Neural cell (in vitro differentiated cells): ENCODE measurements at regions not wholly inside any gene's neighbourhood (a gene's known extent, or its start where the extent isn't known, plus 50 kb on each side); places are given as distances from the start of the nearest gene placed in this dataset.

Experiments
- H2AFZ ChIP-seq: fragments of 200-600, 300-800 bp; sonication (generic), shearing (Covaris generic); 2 replicates; pipeline ENCODE4 v1.6.0; 2014; ENCODE audit warnings: low read depth, mild to moderate bottlenecking, antibody characterized with exemption, low read length, moderate library complexity
- H3F3A ChIP-seq: fragments of 200-600 bp; shearing (Covaris generic); 2 replicates; pipeline ENCODE4 v1.6.1; 2016; ENCODE audit warnings: mild to moderate bottlenecking, moderate library complexity, mixed read lengths, antibody characterized with exemption, low read length; ENCODE audit not compliant: insufficient read depth, poor library complexity, severe bottlenecking
- H3K27ac ChIP-seq: fragments of 200-600, 300-800 bp; sonication (generic), shearing (Covaris generic); 2 replicates; pipeline ENCODE4 v1.5.1; 2014; ENCODE audit warnings: mild to moderate bottlenecking, low read length, moderate library complexity
- H3K27me3 ChIP-seq: fragments of 300-800, 200-600 bp; sonication (generic), shearing (Covaris generic); 2 replicates; pipeline ENCODE4 v1.6.0; 2014; ENCODE audit warnings: mild to moderate bottlenecking, low read depth, low read length, moderate library complexity; ENCODE audit not compliant: insufficient read depth
- H3K36me3 ChIP-seq: fragments of 300-800, 200-600 bp; sonication (generic), shearing (Covaris generic); 2 replicates; pipeline ENCODE4 v1.5.1; 2014; ENCODE audit warnings: mild to moderate bottlenecking, antibody characterized with exemption, low read length, moderate library complexity; ENCODE audit not compliant: insufficient read depth
- H3K4me2 ChIP-seq: fragments of 300-800, 200-600 bp; sonication (generic), shearing (Covaris generic); 2 replicates; pipeline ENCODE4 v1.6.0; 2014; ENCODE audit warnings: mild to moderate bottlenecking, low read length
- H3K4me3 ChIP-seq: fragments of 300-800, 200-600 bp; sonication (generic), shearing (Covaris generic); 2 replicates; pipeline ENCODE4 v1.5.1; 2014; ENCODE audit warnings: mild to moderate bottlenecking, low read length, moderate library complexity
- H3K79me2 ChIP-seq: fragments of 200-600 bp; shearing (Covaris generic); replicated peaks from 2 replicates; pipeline ENCODE4 v1.6.0; 2014; ENCODE audit warnings: mild to moderate bottlenecking, low read length, moderate library complexity; ENCODE audit not compliant: insufficient read depth
- H3K9ac ChIP-seq: fragments of 300-800, 200-600 bp; sonication (generic), shearing (Covaris generic); 2 replicates; pipeline ENCODE4 v1.6.1; 2016; ENCODE audit warnings: mild to moderate bottlenecking, low read length, mixed read lengths
- H3K9me2 ChIP-seq: fragments of 200-600 bp; shearing (Covaris generic); 2 replicates; pipeline ENCODE4 v1.6.1; 2016; ENCODE audit warnings: mild to moderate bottlenecking, low read length, mixed read lengths; ENCODE audit not compliant: insufficient read depth
- H3K9me3 ChIP-seq: fragments of 200-600, 300-800 bp; sonication (generic), shearing (Covaris generic); 2 replicates; pipeline ENCODE4 v1.6.1; 2016; ENCODE audit warnings: mild to moderate bottlenecking, mixed run types, low read length, moderate library complexity, mixed read lengths
- H4K20me1 ChIP-seq: fragments of 200-600 bp; shearing (Covaris generic); 2 replicates; pipeline ENCODE4 v1.6.1; 2016; ENCODE audit warnings: mild to moderate bottlenecking, mixed run types; ENCODE audit not compliant: insufficient read depth
- CTCF ChIP-seq: fragments of 450-650 bp; IDR thresholded peaks from 2 replicates; pipeline ENCODE4 v1.5.1; 2014; ENCODE audit warnings: antibody characterized with exemption, mild to moderate bottlenecking, moderate library complexity; ENCODE audit not compliant: poor library complexity, severe bottlenecking
- EP300 ChIP-seq: fragments of 450-650 bp; conservative IDR thresholded peaks from 2 replicates; pipeline ENCODE4 v1.6.1; 2014; ENCODE audit warnings: antibody characterized with exemption, mild to moderate bottlenecking, moderate library complexity; ENCODE audit not compliant: poor library complexity, severe bottlenecking
- EZH2 ChIP-seq: fragments of 200-600, 300-800 bp; shearing (Covaris generic), sonication (generic); IDR thresholded peaks from 2 replicates; pipeline ENCODE4 v1.6.1; 2014; ENCODE audit warnings: antibody characterized with exemption, low read length, borderline replicate concordance, mild to moderate bottlenecking; ENCODE audit not compliant: insufficient read depth, poor library complexity, severe bottlenecking
- MXI1 ChIP-seq: fragments of 450-650 bp; conservative IDR thresholded peaks from 2 replicates; pipeline ENCODE4 v1.6.1; 2014; ENCODE audit warnings: antibody characterized with exemption, mild to moderate bottlenecking; ENCODE audit not compliant: poor library complexity, severe bottlenecking
- POLR2AphosphoS5 ChIP-seq: IDR thresholded peaks from 2 replicates; pipeline ENCODE4 v1.6.1; 2012
- RAD21 ChIP-seq: fragments of 450-650 bp; conservative IDR thresholded peaks from 2 replicates; pipeline ENCODE4 v1.6.1; 2014; ENCODE audit warnings: antibody characterized with exemption, mild to moderate bottlenecking, moderate library complexity
- REST ChIP-seq: IDR thresholded peaks from 2 replicates; pipeline ENCODE4 v1.6.1; 2012; ENCODE audit warnings: borderline replicate concordance
- SMC3 ChIP-seq: fragments of 450-650 bp; conservative IDR thresholded peaks from 2 replicates; pipeline ENCODE4 v1.6.1; 2014; ENCODE audit warnings: antibody characterized with exemption, mild to moderate bottlenecking, moderate library complexity; ENCODE audit not compliant: poor library complexity
- TAF1 ChIP-seq: IDR thresholded peaks from 2 replicates; pipeline ENCODE4 v1.6.1; 2012; ENCODE audit warnings: low read depth

- no peak overlapping the region for H2AFZ ChIP-seq
- H3K4me3 ChIP-seq = no peak overlapping the region
- H3K9me3 ChIP-seq = peaks cover 3% of the 10 kb centered on the region
- H3K9ac ChIP-seq = no peak overlapping the region
- no peak overlapping the region for H3K4me2 ChIP-seq
- no peaks in the 10 kb centered on the region for H3K9me2 ChIP-seq
- H3K36me3 ChIP-seq = no peaks in the 10 kb centered on the region
- no peaks in the 10 kb centered on the region for H3F3A ChIP-seq
- no peaks in the 10 kb centered on the region for H3K79me2 ChIP-seq
- H3K27me3 ChIP-seq = no peaks in the 10 kb centered on the region
- no peaks in the 10 kb centered on the region for H4K20me1 ChIP-seq
- no peak for TF ChIP-seq REST
- no peak for TF ChIP-seq POLR2AphosphoS5
- TF ChIP-seq CTCF = no peak
- no peak for TF ChIP-seq SMC3
- no peak for TF ChIP-seq MXI1
- no peak for TF ChIP-seq EZH2
- H3K27ac ChIP-seq = no peak overlapping the region
These were observed 100.1 kb upstream of the PARD3B start for GRCh38 chr2:204445149-204445548.

GRCh38 chr2:204447722-204448121 is 97.6 kb upstream of the PARD3B start:
- Histone ChIP-seq H2AFZ (no peak overlapping the region), H3K4me3 (no peak overlapping the region)

More at GRCh38 chr2:204447722-204448121, 97.6 kb upstream of the PARD3B start:
- no peaks in the 10 kb centered on the region for H3K79me2 ChIP-seq
- no peak overlapping the region for H3K27ac ChIP-seq
- H4K20me1 ChIP-seq = no peaks in the 10 kb centered on the region
- H3K36me3 ChIP-seq = no peaks in the 10 kb centered on the region
- peaks cover 3% of the 10 kb centered on the region for H3F3A ChIP-seq
- no peak overlapping the region for H3K4me2 ChIP-seq
- no peaks in the 10 kb centered on the region for H3K9me3 ChIP-seq
- H3K9ac ChIP-seq = no peak overlapping the region
- no peaks in the 10 kb centered on the region for H3K27me3 ChIP-seq
- TF ChIP-seq REST (no peak), CTCF (no peak), SMC3 (no peak), POLR2AphosphoS5 (no peak), RAD21 (no peak), MXI1 (no peak), EZH2 (no peak), EP300 (no peak), TAF1 (no peak)
- no peaks in the 10 kb centered on the region for H3K9me2 ChIP-seq
